HepG2 (cell line): ENCODE measurements at regions not wholly inside any gene's neighbourhood (a gene's known extent, or its start where the extent isn't known, plus 50 kb on each side); places are given as distances from the start of the nearest gene placed in this dataset.

Experiments used
- ATAC-seq: fragments of 200-7000 bp; cut with Tn5 transposase; 3 replicates; pipeline ENCODE4 v1.9.1; 2020; ENCODE audit warnings: mild to moderate bottlenecking, moderate library complexity
- BruUV-seq: library from RNA; stranded (reverse); fragments of 400-500 nt; replicated peaks from 2 replicates; lab custom pipeline; 2021; lab: Mats Ljungman, UMichigan
- CTCF ChIA-PET: fragments of 300-600 bp; formaldehyde crosslinking; extraction: SDS; loops from one replicate; lab custom pipeline; 2021; ENCODE audit warnings: low total read pairs, inconsistent platforms, low intra/inter-chr PET ratio; lab: Yijun Ruan, JAX
- POLR2A ChIA-PET: fragments of 350-600 bp; sonication (Branson Sonifier 250); formaldehyde crosslinking; loops from one replicate; lab custom pipeline; 2020; ENCODE audit warnings: antibody characterized with exemption, inconsistent platforms; lab: Yijun Ruan, JAX
- DNase-seq: peaks from one replicate; pipeline ENCODE4 v3.0.0-alpha.2; 2015; ENCODE audit warnings: low spot score
- FAIRE-seq: peaks from 3 replicates; lab custom pipeline; 2011; peaks lifted over from hg19 to GRCh38; lab: Jason Lieb, UNC
- H2AFZ ChIP-seq: one replicate; pipeline ENCODE4 v1.6.1; 2011; ENCODE audit warnings: low read length, inconsistent platforms
- H3K27ac ChIP-seq: fragments of 300-600 bp; 3 replicates; pipeline ENCODE4 v1.8.0; 2011; ENCODE audit warnings: mixed run types, mild to moderate bottlenecking, mixed read lengths, low read length, inconsistent platforms; ENCODE audit not compliant: insufficient read depth; ENCODE audit errors: extremely low read length
- H3K27me3 ChIP-seq, 2 experiments: fragments of 200-600 bp in 1 of 2; 2 replicates in 1 of 2; 3 replicates in 1 of 2; pipeline versions ENCODE4 v1.6.0 to v1.8.0; 2011; ENCODE audit warnings: low read length in 2 of 2, mild to moderate bottlenecking in 2 of 2, moderate library complexity in 2 of 2, inconsistent platforms in 1 of 2; ENCODE audit not compliant: insufficient read depth in 2 of 2, control insufficient read depth in 1 of 2
- H3K36me3 ChIP-seq, 2 experiments: fragments of 200-600 bp in 1 of 2; replicated peaks in 1 of 2; 2 replicates in 1 of 2; 3 replicates in 1 of 2; pipeline versions ENCODE4 v1.5.1 to v1.8.0; 2011; ENCODE audit warnings: low read length in 2 of 2, inconsistent platforms in 1 of 2; ENCODE audit not compliant: insufficient read depth in 2 of 2, control insufficient read depth in 1 of 2
- H3K4me1 ChIP-seq: 2 replicates; pipeline ENCODE4 v1.5.1; 2012; ENCODE audit warnings: low read length, inconsistent platforms; ENCODE audit not compliant: insufficient read depth
- H3K4me2 ChIP-seq: 2 replicates; pipeline ENCODE4 v1.6.0; 2011; ENCODE audit warnings: low read depth, low read length, inconsistent platforms
- H3K4me3 ChIP-seq, 3 experiments: fragments of 200-600 bp in 1 of 3; sonication (generic), shearing (Covaris generic) in 1 of 3; replicated peaks in 1 of 3; 2 replicates each; pipeline ENCODE4 v1.5.1; 2011 to 2016; ENCODE audit warnings: low read length in 3 of 3, inconsistent platforms in 2 of 3, low read depth in 2 of 3, mild to moderate bottlenecking in 2 of 3, control low read depth in 1 of 3, mixed read lengths in 1 of 3; ENCODE audit not compliant: insufficient read depth in 1 of 3
- H3K79me2 ChIP-seq: one replicate; pipeline ENCODE4 v1.6.1; 2011; ENCODE audit warnings: low read length, inconsistent platforms; ENCODE audit not compliant: insufficient read depth
- H3K9ac ChIP-seq: 2 replicates; pipeline ENCODE4 v1.6.0; 2011; ENCODE audit warnings: mild to moderate bottlenecking, low read depth, low read length, inconsistent platforms; ENCODE audit not compliant: insufficient read depth
- H3K9me3 ChIP-seq: 2 replicates; pipeline ENCODE4 v1.5.1; 2012; ENCODE audit warnings: mild to moderate bottlenecking, low read length
- H4K20me1 ChIP-seq: 2 replicates; pipeline ENCODE4 v1.6.0; 2011; ENCODE audit warnings: inconsistent platforms, mild to moderate bottlenecking, low read length, moderate library complexity; ENCODE audit not compliant: insufficient read depth
- FIP1L1 ChIP-seq: fragments of 200-400 bp; formaldehyde crosslinking; IDR thresholded peaks from 2 replicates; pipeline ENCODE4 v1.6.1; 2018; ENCODE audit warnings: low read depth, mild to moderate bottlenecking, low read length, moderate library complexity, borderline replicate concordance; ENCODE audit not compliant: insufficient read depth
- FOXM1 ChIP-seq: sonication (generic); formaldehyde crosslinking; IDR thresholded peaks from 2 replicates; pipeline ENCODE4 v1.5.0; 2020; ENCODE audit warnings: missing genetic modification reagents
- NFE2L1 ChIP-seq: sonication (generic); formaldehyde crosslinking; IDR thresholded peaks from 2 replicates; pipeline ENCODE4 v1.4.0; 2020; ENCODE audit warnings: missing genetic modification reagents, mild to moderate bottlenecking, borderline replicate concordance
- PCBP1 ChIP-seq: fragments of 200-400 bp; formaldehyde crosslinking; IDR thresholded peaks from 2 replicates; pipeline ENCODE4 v1.6.1; 2017; ENCODE audit warnings: mild to moderate bottlenecking, low read depth, low read length, borderline replicate concordance
- RBM39 ChIP-seq: fragments of 200-400 bp; formaldehyde crosslinking; IDR thresholded peaks from one replicate; pipeline ENCODE4 v1.6.1; 2018; ENCODE audit warnings: antibody characterized with exemption, mild to moderate bottlenecking, low read depth, low read length; ENCODE audit not compliant: poor library complexity, severe bottlenecking
- SSRP1 ChIP-seq: IDR thresholded peaks from 2 replicates; pipeline ENCODE4 v1.6.1; 2016; ENCODE audit warnings: control low read depth
- TEF ChIP-seq: sonication (generic); formaldehyde crosslinking; IDR thresholded peaks from 2 replicates; pipeline ENCODE4 v1.5.0; 2020; ENCODE audit warnings: missing genetic modification reagents
- UBTF ChIP-seq: sonication (generic); formaldehyde crosslinking; IDR thresholded peaks from 2 replicates; pipeline ENCODE4 v1.4.0; 2020; ENCODE audit warnings: mild to moderate bottlenecking, missing genetic modification reagents
- USF2 ChIP-seq, 2 experiments: sonication (generic) in 1 of 2; formaldehyde crosslinking in 1 of 2; IDR thresholded peaks; 2 replicates each; pipeline versions ENCODE4 v1.5.1 to v1.6.1; 2011 to 2020; ENCODE audit warnings: borderline replicate concordance in 1 of 2, low read depth in 1 of 2, low read length in 1 of 2, mild to moderate bottlenecking in 1 of 2, missing genetic modification reagents in 1 of 2, moderate library complexity in 1 of 2
- ZNF569 ChIP-seq: sonication (generic); formaldehyde crosslinking; IDR thresholded peaks from 2 replicates; pipeline ENCODE4 v1.5.0; 2020; ENCODE audit warnings: mild to moderate bottlenecking, missing genetic modification reagents, moderate library complexity, borderline replicate concordance
- ZNF850 ChIP-seq: sonication (generic); formaldehyde crosslinking; conservative IDR thresholded peaks from 2 replicates; pipeline ENCODE4 v1.9.0; 2021; ENCODE audit warnings: mild to moderate bottlenecking, missing genetic modification reagents
- ZSCAN25 ChIP-seq: sonication (generic); formaldehyde crosslinking; IDR thresholded peaks from 2 replicates; pipeline ENCODE4 v1.8.0; 2022; ENCODE audit warnings: mild to moderate bottlenecking, missing genetic modification reagents
- WGBS: methylation state at CpG from one replicate; pipeline ENCODE4 v1.1.6; 2017; ENCODE audit warnings: low lambda C conversion rate; 5-methylcytosine and 5-hydroxymethylcytosine counted together
- in situ Hi-C: cut with HindIII; loops from 2 replicates; pipeline ENCODE4 v1.10.0; 2017; ENCODE audit warnings: low pct_unique_long_range_greater_than_20kb; ENCODE audit not compliant: extremely low pct_ligation_motif_present
- intact Hi-C: fragments of 100-400 bp; cut with micrococcal nuclease; formaldehyde crosslinking; loops from one replicate; pipeline ENCODE4 v1.10.0; 2022; ENCODE audit not compliant: unreplicated experiment

- no peaks in the 10 kb centered on the region for H3K27me3 ChIP-seq
- H3K4me3 ChIP-seq, result no peak overlapping the region
- no peak overlapping the region for H3K9ac ChIP-seq
- H3K79me2 ChIP-seq, result no peaks in the 10 kb centered on the region
- no peaks in the 10 kb centered on the region; a peak in 1 of 5 replicates for H3K36me3 ChIP-seq
- in situ Hi-C loops, result no loop called here
- FAIRE-seq, result no peak
- CTCF ChIA-PET, result no interaction called here
- no TSS peak for BruUV-seq
- TF ChIP-seq ZNF569 (CRISPR knock-in tag), result no peak
- no peak for TF ChIP-seq FOXM1 (CRISPR knock-in tag)
- no peak for TF ChIP-seq TEF (CRISPR knock-in tag)
- no peak for TF ChIP-seq PCBP1
- TF ChIP-seq USF2 (IDR thresholded peaks at IDR 0.05; ENCODE audit: low read depth, low read length), result no peak
- no peak for TF ChIP-seq USF2 (CRISPR knock-in tag; IDR thresholded peaks at IDR 0.05; ENCODE audit: borderline replicate concordance)
- no peak for TF ChIP-seq ZSCAN25 (CRISPR knock-in tag)
- no peak for TF ChIP-seq NFE2L1 (CRISPR knock-in tag)
- no peak for TF ChIP-seq FIP1L1
- TF ChIP-seq SSRP1 (CRISPR knock-in tag), result no peak
- TF ChIP-seq UBTF (CRISPR knock-in tag), result no peak
- no peak for TF ChIP-seq RBM39
- no peak for TF ChIP-seq ZNF850 (CRISPR knock-in tag)
- TF ChIP-seq, all 625 proteins: peak for 0
- Histone ChIP-seq H3K9me3 (peaks cover 17% of the 10 kb centered on the region), H4K20me1 (no peaks in the 10 kb centered on the region), H3K27ac (no peak overlapping the region), H2AFZ (no peak overlapping the region), H3K4me1 (peaks cover 71% of the 10 kb centered on the region), H3K4me2 (no peak overlapping the region)
- intact Hi-C loops, result loop anchor here (5.0 kb wide), 1 partner anchor 101 kb away; no protein-coding TSS in a partner anchor
- DNase-seq (no peak), ATAC-seq (no peak)
- POLR2A ChIA-PET, result no interaction called here
- WGBS, result 99% methylated on average over 2 of the region's 2 CpGs
These were observed 105.3 kb upstream of the ZC3H15 start for GRCh38 chr2:186380805-186381204.
